GM19328 (cell line): ENCODE measurements at regions not wholly inside any gene's neighbourhood (a gene's known extent, or its start where the extent isn't known, plus 50 kb on each side); places are given as distances from the start of the nearest gene placed in this dataset.
"Not testable (repeated sequence)": the region's sequence is repeated elsewhere in the genome, so short reads cannot be mapped to it uniquely, and the experiment has no call there.

ENCODE experiments used
- ATAC-seq: cut with Tn5 transposase; IDR thresholded peaks from one replicate; pipeline ENCODE4 v1.9.1; 2021; ENCODE audit warnings: mild to moderate bottlenecking, moderate library complexity; ENCODE audit not compliant: unreplicated experiment

DNA sequence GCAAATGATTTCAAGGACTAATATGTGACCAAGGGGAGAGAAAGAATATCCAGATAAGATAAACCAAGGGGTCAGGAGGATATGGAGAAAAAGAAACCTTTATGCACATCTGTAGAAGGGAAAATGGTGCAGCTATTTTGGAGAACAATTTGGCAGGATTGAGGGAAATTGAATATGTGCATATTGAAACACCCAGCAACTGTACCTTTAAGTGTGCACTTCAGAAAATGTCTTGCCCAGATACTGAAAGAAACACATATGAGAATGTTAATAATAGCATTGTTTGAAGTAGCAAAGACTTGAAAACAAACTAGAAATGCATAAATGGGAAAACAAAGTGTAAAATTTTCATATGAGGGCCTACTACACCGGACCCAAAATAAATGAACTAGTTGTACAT lies 599.6 kb downstream of the PSAT1 start:
- ATAC-seq, result no peak

DNA sequence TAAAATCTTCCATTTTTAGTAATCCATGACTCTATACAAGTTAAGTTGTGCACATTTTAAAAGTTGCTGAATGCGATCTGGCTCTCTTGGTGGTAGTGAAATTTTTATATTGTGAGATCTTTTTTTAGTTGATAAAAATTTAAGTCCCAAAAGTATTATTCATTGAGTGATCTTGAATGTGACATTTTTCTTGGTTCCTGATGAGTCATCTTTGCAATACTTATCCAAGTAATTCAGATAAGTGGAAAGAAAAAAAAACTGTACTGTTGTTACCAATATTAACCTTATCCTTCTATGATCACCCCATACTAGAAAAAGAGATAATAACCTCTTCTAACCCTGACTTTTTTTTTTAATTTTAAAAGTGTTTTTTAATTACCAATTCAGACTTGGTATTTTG lies 601.3 kb downstream of the PSAT1 start:
- no peak for ATAC-seq

DNA sequence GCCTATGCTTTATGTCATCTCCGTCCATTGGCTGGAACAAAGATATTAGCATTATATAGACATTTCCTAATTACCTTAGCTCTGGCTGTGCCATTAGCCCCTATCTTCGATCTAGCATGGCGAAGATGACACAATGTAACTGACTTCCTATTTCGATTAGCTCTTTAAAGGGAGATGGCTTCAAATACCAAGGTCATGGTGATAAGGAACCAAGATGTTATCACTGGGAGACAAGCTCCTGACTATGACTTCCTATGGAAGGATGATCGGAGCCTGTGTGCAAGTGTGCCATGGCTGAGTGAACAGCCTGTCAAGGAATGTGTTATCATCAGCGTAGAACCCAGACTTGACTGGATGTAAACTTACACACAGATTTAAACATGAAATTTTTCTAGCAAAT lies 602.1 kb downstream of the PSAT1 start:
- no peak for ATAC-seq

DNA sequence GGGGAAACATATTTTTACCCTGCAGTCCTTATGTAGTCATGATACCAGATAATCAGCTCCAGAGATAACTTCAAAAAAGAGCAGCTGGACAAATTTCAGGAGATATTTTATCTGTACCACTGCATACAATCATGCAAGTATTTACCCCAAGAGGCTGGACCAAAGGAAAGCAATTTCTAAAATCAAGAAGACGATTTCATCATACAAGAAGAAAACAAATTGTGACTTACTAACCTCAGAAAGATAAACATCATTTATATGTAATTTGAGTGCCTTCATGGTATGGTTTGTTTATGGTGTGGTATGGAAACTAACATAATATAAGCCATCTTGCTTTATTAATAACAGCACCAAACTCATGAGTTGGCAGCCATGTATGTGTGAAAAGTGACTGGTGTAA lies 603.6 kb downstream of the PSAT1 start:
- ATAC-seq, result no peak

DNA sequence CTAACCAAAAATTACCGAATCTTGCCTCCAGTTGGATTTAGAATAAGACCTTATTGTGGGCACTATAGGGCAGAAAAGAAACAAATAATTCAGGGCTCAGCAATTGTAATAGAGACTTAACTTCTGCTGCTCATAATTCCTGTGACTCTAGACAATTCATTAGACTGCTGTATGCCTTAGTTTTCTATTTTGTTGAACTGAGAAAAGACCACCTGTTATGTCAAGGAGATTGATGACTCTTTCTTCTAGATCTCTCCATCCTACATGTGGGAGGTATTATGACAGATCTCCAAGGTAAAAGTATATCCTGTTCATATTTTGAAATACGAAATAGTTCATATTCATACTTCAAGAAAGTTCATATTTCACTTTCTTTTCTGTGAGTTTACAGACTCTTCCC lies 605.1 kb downstream of the PSAT1 start:
- ATAC-seq, result no peak

DNA sequence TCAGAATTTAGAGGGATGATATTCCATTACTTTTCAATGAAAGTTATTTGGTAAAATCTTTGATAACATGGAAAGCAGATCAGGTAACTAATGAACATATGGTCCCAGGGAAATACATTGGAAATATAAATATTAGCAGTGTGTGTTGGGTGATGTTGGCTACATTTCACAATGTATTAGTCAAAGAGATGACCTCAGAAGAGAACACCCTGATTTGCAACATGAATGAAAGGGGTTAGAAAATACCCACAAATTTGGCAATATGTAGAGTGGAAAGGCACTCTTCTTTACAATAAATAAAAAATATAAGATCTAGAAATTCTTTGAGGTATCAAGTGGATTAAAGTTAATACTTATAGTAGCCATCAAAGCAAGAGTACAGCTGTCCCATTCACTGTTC lies 606.7 kb downstream of the PSAT1 start:
- ATAC-seq, result no peak

DNA sequence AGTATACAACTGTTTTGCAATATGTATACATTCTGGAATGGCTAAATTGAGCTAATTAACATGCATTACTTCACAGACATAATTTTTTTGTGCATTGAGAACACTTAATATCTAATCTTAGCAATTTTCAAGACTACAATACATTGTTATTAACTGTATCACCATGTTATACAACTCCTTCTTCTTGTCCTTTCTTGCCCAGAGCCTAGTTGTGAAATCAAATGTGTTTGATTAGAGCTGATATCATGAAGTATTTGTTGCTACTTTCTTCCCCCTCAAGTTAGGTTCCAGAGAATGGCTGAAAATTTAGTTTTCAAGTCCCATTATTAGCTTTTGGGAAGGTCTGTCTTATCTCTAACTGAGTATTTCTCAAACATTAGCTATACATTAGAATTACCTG lies 607.8 kb downstream of the PSAT1 start:
- no peak for ATAC-seq

DNA sequence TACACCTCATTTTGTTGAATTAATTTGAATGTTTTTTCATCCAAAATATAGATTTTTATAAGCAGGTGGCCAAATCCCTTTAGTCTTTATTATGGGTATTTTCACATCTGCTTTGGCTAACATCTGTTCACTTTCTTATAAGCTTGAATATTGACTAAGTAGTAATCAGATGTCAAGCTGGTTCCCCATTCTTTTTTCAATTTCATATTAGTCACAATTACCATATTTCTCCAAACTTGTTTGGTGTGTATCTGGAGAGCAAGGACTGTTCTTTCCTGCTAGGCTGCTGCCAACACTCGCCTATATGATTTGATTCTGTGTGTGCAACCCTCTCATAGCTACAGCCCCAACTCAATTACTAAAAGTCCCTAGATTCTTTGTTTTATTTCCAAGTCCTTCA lies 608.5 kb downstream of the PSAT1 start:
- ATAC-seq, result no peak

DNA sequence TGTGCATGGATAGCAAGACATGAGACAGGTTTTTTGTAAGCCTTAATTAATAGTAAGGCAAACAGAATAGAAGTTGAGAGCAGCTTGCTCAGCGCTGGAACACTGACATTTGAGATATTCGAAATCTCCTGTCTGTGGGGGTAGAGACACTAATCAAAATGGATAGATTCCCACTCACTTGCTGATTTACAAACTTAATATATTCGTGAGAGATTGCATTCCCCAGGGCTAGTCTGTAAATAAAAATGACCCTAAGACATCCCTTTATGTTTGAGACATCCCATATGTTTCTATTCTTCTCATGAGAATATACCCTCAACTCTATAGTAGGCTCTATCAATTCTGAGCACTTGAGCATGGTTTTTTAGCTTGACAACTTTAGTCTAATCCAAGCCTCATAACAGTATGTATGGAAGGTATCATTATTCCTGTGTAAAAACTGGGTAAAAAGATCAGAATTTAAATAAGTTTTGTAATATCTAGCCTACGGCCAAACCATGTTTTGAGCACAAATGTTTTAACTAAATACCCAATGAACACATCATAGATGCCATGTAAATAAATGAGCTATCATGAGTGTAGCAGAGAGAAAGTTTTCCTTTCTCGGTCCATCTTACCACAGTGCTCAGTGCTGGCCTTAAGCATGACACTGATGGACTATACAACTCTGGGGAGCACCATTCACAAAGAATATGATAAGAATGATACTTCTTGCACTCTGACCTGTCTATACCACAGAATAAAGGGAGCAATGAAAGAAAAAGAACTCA lies 609.2 kb downstream of the PSAT1 start:
- no peak for ATAC-seq

DNA sequence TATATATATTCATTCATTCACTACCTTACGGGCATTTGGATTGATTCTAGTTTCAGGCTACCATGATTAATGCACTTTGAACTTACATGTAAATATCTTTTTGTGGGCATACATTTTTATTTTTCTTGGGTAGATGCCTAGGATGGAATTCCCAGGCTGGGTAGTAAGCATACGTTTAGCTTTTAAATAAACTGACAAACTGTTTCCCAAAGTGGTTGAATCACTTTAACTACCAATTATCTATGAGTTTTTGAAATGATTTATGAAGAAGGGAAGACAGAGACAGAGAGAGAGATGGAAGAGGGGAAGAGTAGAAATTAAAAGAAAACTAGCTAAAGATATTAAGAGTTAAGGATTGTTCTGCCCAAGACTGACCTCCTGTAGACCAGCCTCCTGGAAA lies 612.6 kb downstream of the PSAT1 start:
- ATAC-seq, result no peak

DNA sequence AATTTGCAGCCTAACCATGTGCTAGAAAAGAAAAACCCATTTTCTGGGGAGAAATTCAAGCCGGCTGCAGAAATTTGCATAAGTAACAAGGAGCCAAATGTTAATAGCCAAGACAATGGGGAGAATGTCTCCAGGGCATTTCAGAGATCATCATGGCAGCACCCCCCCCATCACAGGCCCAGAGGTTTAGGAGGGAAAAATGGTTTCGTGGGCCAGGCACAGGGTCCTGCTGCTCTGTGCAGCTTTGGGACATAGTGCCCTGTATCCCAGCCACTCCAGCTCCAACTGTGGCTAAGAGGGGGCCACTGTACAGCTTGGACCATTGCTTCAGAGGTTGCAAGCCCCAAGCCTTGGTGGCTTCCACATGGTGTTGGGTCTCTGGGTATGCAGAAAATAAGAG lies 620.0 kb downstream of the PSAT1 start:
- not testable (repeated sequence) for ATAC-seq

DNA sequence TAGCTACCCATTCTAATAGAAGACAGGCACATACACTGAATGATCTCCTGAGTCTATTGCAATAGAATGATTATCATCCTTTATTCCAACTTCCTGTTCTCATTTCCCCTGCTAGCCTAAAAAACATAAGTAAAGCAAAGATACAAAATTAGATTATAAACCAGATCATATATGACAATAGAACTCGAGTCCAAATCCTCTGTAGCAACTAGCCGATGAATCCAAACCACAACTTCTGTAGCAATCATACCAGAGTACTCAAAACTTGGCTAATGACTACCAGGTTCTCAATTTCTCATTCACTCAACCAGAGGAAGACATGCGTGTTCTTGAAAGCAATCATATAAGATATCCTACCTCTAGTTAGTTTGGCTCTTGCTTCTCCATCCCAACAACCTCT lies 622.1 kb downstream of the PSAT1 start:
- ATAC-seq, result no peak

DNA sequence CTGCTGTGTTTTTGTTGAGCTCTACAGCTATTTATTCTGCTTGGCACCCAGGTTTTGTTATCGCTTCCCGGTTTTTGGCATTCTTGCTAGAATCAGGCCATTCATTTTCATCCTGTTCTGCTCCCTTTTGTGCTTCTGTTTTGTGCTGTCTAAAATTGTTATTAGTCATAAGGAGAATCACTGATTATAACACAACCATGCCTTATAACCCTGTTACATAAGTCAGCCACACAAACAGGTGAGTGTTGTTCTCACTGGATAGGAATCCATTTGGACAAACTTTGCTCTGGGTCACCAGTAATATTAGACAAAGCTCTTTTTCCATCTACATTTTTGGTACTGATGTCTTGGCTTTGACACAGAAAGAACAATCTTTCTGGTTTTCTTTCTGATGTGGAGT lies 622.8 kb downstream of the PSAT1 start:
- no peak for ATAC-seq

DNA sequence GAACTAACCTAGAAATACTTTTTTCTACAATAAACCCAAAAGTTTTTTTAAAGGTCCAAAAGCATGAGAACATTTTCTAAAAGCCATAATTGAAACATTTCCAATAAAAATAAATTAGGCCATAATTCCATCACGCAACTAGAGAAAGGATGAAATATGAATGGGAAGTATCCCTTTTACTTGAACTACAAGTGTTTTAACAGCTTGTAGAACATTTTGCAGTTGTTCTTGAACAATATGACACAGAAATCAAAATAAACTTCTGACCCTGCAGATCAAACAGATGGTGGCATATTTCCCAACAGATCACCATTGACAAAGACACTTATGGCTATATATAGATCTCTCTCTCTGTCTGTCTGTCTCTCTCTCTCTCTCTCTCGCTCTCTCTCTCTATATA lies 624.4 kb downstream of the PSAT1 start:
- no peak for ATAC-seq

DNA sequence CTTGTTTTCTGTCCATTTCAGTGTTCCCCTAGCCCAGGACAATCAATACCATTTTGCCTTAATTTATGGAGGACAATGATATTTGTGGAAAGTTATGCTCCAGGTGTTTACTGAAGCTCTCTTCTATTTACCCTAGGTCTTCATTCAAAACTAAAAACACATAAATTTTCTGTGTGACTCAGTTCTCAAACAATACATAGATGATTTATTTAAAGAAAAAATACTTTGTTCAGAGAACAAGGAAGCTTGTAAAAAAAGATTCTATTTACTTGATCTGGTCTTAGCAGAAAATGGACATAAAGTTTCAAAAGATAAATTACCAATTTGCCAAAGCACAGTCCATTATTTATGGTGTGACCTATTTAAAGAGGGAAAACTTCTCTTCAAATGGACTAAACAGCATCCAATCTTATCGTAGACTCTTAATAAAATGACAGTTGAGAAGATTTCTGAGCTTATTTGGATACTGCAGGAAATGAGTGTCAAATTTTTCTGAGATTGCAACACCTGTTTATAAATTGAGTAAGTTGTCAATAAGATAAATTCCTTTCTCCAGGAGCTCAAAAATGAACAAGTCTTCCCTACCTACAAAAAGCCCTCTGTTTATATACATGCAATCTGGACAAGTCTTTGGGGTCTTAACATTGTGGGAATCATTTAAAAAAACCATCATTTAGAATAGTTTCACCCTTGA lies 627.2 kb downstream of the PSAT1 start:
- ATAC-seq, result no peak

DNA sequence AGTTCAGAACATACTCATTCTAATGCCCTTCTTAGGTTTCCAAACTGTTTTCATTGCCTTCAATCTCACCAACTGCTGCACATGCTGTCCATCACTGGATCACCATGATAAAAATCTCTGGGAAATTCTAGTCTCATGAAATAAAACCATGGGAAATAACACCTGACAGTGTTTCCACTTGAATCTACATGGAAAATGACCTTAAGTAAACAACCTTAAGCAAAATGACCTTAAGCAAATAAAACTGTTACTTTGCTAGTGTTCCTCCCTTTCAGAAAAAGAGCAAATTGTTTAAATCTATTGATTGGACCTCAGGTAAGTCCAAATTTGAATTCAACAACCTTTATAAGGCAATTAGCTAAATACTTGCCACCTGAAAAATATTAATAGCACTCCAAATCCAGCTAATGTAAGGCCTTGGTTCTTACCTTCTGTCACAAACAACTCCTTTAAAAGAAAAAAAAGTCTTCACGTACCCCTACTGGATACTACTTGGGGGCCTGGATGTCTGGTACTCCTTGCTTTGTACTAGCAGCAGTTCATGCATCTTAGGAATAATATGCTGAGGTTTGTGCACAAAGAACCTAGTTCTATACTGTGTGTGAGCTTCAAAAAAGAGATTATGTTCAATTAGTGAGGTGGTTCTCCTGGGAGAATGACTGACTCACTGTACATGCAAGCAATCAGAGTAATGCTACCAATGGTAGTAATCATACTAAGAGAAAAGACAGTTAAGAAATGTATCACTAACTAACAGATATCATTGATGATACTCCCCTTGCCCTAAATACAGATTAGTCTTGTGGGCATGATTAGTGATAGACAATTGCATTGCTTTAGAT lies 630.4 kb downstream of the PSAT1 start:
- no peak for ATAC-seq

DNA sequence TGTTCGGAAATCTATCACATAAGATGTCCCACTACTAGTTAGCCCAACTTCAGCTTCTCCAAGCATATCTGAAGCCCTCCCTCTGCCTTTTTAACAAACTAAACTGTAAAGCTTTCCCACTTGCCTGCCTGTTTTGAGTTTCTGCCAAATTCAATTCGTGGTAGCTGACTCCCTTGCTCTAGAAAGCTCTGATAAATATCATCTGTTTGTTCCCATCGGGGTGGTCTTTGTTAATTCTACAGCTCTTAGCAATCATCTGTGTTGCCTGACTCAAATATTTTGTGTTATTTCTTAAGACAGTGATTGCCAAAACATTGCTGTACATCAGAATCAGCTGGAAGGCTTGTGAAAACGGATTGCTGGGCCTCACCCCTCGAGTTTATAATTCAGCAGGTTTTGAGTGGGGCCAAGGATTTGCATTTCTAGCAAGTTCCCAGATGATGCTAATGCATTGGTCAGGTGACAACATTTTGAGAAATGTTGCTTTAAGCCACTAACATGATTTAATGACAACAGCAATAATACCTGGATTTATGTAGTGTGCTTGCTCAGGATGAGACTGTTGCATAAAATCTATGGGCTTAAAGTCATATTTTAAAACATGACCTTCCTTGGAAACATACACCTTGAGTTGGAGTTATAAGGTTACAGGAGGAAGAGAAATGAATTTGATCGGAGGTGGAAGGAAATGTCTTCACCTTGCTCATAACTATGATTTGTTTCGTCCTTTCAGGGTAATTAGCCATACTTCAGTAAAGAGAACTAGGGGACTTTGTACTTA lies 631.9 kb downstream of the PSAT1 start:
- no peak for ATAC-seq

DNA sequence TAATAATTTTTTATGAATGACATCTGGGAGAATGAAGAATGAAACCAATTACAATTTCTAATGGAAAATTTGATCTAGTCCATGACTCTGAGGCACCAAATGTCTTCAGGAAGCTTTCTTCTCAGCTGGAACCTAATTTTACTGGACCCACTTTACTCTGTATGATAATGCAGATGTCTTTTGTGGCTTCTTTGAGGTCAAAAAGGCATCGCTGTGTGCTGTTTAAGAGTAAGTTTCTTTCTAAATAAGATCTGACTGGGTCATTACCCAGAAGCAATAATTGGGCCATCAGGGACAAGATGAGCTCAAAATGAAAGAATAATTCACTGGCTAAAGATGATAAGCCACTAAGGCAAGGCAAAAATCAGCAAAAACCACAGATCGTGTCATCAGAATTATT lies 633.4 kb downstream of the PSAT1 start:
- ATAC-seq, result no peak

DNA sequence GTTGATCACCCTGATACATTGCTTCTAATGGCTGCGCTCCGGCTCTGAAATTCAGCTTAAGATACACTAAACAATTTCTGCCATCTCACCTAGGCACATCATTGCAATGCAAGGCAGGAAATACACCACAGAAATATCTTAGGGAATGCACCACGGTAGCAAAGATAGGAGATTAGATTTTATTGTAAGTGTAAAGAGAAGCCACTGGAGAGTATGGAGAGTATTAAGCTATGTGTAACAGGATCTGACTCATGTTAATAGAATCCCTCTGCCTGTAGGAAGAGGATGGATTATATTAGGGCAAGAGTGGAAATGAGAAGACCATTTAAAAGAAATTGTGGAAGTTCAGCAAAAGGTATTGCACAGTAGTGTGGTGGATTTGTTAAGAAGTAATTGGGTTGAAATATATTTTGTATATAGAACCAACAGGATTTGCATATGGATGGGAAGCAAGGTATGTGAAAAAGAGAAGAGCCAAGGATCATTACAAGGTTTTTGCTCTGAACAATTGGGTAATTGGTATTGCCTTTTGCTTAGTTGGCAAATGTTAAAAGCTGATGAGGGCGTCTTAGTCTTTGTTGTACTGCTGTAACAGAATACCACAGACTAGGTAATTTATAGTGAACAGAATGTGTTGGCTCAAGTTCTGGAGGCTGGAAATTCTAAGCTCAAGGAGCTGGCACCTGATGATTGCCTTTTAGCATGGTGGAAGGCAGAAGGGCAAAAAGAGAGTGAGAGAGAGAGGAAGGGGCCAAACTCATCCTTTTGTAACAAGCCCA lies 636.1 kb downstream of the PSAT1 start:
- ATAC-seq, result no peak

DNA sequence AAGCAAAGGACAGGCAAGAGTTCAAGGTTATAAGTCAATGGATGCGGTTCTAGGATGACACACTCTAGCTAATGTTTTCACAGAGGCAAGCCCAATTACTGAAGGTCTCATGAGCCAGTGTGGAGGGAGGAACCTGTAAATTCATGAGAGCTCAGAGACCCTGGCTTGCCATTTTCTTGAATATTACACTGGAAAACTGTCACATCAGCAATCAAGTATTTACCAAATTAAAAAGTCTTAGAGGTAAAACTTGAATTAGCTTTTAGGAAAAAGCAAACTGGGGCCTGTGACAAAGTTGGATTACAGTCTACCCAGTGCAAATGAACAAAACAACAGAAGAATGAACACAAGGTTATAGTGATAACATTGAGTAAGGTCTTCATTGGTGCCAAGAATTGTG lies 636.9 kb upstream of the TLE4 start:
- no peak for ATAC-seq
